Thoracic aorta (tissue), 2 donors: ENCODE measurements at regions not wholly inside any gene's neighbourhood (a gene's known extent, or its start where the extent isn't known, plus 50 kb on each side); places are given as distances from the start of the nearest gene placed in this dataset.
A peak's percentile ranks its signal among the peaks of the same experiment; 100 is the strongest.

Source experiments
- ATAC-seq: fragments of 150-250 bp; one replicate; pipeline ENCODE4 v1.8.0; 2017; ENCODE audit warnings: low read depth; ENCODE audit not compliant: insufficient number of reproducible peaks, low FRiP score
- DNase-seq: peaks from one replicate; pipeline ENCODE4 v3.0.0-alpha.2; 2020; ENCODE audit warnings: low spot score
- H3K27ac ChIP-seq, 2 donors: fragments of 200-600 bp; sonication (generic); 1 replicate in 1 of 2; 2 replicates in 1 of 2; pipeline ENCODE4 v1.5.1; 2016; ENCODE audit warnings: mild to moderate bottlenecking in 2 of 2, moderate library complexity in 2 of 2
- H3K27me3 ChIP-seq: fragments of 200-600 bp; sonication (generic); replicated peaks from 2 replicates; pipeline ENCODE4 v1.6.0; 2016; ENCODE audit warnings: mild to moderate bottlenecking; ENCODE audit not compliant: insufficient read depth
- H3K36me3 ChIP-seq: fragments of 200-600 bp; sonication (generic); one replicate; pipeline ENCODE4 v1.5.1; 2016
- H3K4me1 ChIP-seq, 2 donors: fragments of 200-600 bp; sonication (generic); 1 replicate in 1 of 2; 2 replicates in 1 of 2; pipeline versions ENCODE4 v1.5.1 to v1.6.0; 2016; ENCODE audit warnings: low read depth in 2 of 2, mild to moderate bottlenecking in 1 of 2; ENCODE audit not compliant: control insufficient read depth in 1 of 2
- H3K4me3 ChIP-seq: fragments of 200-600 bp; sonication (generic); 2 replicates; pipeline ENCODE4 v1.5.1; 2016; ENCODE audit warnings: mild to moderate bottlenecking
- H3K9me3 ChIP-seq: fragments of 200-600 bp; sonication (generic); 2 replicates; pipeline ENCODE4 v1.5.1; 2016
- CTCF ChIP-seq: fragments of 200-600 bp; sonication (generic); IDR thresholded peaks from one replicate; pipeline ENCODE4 v1.5.1; 2019; ENCODE audit warnings: antibody characterized with exemption

GRCh38 chr6:40717411-40718057 is 130.4 kb upstream of the LRFN2 start:
- Histone ChIP-seq H3K36me3 (no peaks in the 10 kb centered on the region), H3K9me3 (no peaks in the 10 kb centered on the region), H3K27ac (peak overlapping the region; percentile 24 to 57), H3K4me3 (no peak overlapping the region), H3K4me1 (peaks cover 8 to 38% of the 10 kb centered on the region in 2 donors), H3K27me3 (no peaks in the 10 kb centered on the region)
- ATAC-seq: no peak
- no peak for TF ChIP-seq CTCF
- no peak for DNase-seq

- Histone ChIP-seq H3K4me1 (peaks cover 8 to 47% of the 10 kb centered on the region in 2 donors), H3K9me3 (no peaks in the 10 kb centered on the region), H3K4me3 (no peak overlapping the region), H3K36me3 (no peaks in the 10 kb centered on the region), H3K27ac (no peak overlapping the region), H3K27me3 (no peaks in the 10 kb centered on the region)
- DNase-seq (no peak), ATAC-seq (no peak)
- no peak for TF ChIP-seq CTCF
Observed at GRCh38 chr6:40715570-40716403, 128.6 kb upstream of the LRFN2 start.

- Histone ChIP-seq H3K9me3 (no peaks in the 10 kb centered on the region), H3K4me1 (peaks cover 4 to 47% of the 10 kb centered on the region in 2 donors), H3K36me3 (no peaks in the 10 kb centered on the region), H3K27me3 (no peaks in the 10 kb centered on the region), H3K27ac (no peak overlapping the region), H3K4me3 (no peak overlapping the region)
- DNase-seq (no peak), ATAC-seq (no peak)
- TF ChIP-seq CTCF: no peak
Observed at GRCh38 chr6:40714576-40715564, 127.7 kb upstream of the LRFN2 start.

GRCh38 chr6:40714143-40714542 is 127.0 kb upstream of the LRFN2 start:
- TF ChIP-seq CTCF: no peak

More at GRCh38 chr6:40714143-40714542, 127.0 kb upstream of the LRFN2 start:
- no peaks in the 10 kb centered on the region for H3K36me3 ChIP-seq
- H3K4me1 ChIP-seq: peaks cover 0 to 43% of the 10 kb centered on the region in 2 donors
- no peaks in the 10 kb centered on the region for H3K9me3 ChIP-seq
- no peak overlapping the region for H3K27ac ChIP-seq
- H3K4me3 ChIP-seq: no peak overlapping the region
- ATAC-seq (no peak), DNase-seq (no peak)
- no peaks in the 10 kb centered on the region for H3K27me3 ChIP-seq
